Keratinocyte (primary cell): ENCODE measurements at regions not wholly inside any gene's neighbourhood (a gene's known extent, or its start where the extent isn't known, plus 50 kb on each side); places are given as distances from the start of the nearest gene placed in this dataset.

Experiments
- DNase-seq: peaks from one replicate; pipeline ENCODE4 v3.0.0-alpha.2; 2011; ENCODE audit warnings: low read depth, missing footprints, low spot score
- FAIRE-seq: peaks from 2 replicates; lab custom pipeline; 2011; peaks lifted over from hg19 to GRCh38; lab: Jason Lieb, UNC
- H2AFZ ChIP-seq: 2 replicates; pipeline ENCODE4 v1.6.0; 2012; ENCODE audit warnings: low read length, control low read depth, inconsistent platforms; ENCODE audit not compliant: control insufficient read depth
- H3K27ac ChIP-seq: 2 replicates; pipeline ENCODE4 v1.5.1; 2011; ENCODE audit warnings: low read length; ENCODE audit not compliant: control insufficient read depth, insufficient read depth
- H3K27me3 ChIP-seq: 3 replicates; pipeline ENCODE4 v1.6.0; 2011; ENCODE audit warnings: low read length; ENCODE audit not compliant: control insufficient read depth, insufficient read depth; ENCODE audit errors: extremely low read depth
- H3K36me3 ChIP-seq, 2 experiments: 2 replicates in 1 of 2; 3 replicates in 1 of 2; pipeline ENCODE4 v1.5.1; 2011; ENCODE audit warnings: low read length in 2 of 2, mild to moderate bottlenecking in 1 of 2; ENCODE audit not compliant: control insufficient read depth in 2 of 2, insufficient read depth in 2 of 2; ENCODE audit errors: extremely low read depth in 1 of 2
- H3K4me1 ChIP-seq: 3 replicates; pipeline ENCODE4 v1.5.1; 2011; ENCODE audit warnings: low read length; ENCODE audit not compliant: control insufficient read depth, insufficient read depth; ENCODE audit errors: extremely low read depth
- H3K4me2 ChIP-seq: 3 replicates; pipeline ENCODE4 v1.6.0; 2011; ENCODE audit warnings: low read depth, low read length; ENCODE audit not compliant: control insufficient read depth, insufficient read depth; ENCODE audit errors: extremely low read depth
- H3K4me3 ChIP-seq, 3 experiments: fragments of 200-600 bp in 1 of 3; sonication (generic) in 1 of 3; 2 replicates in 2 of 3; 3 replicates in 1 of 3; pipeline ENCODE4 v1.5.1; 2011 to 2016; ENCODE audit warnings: low read length in 3 of 3, mild to moderate bottlenecking in 3 of 3, control low read depth in 2 of 3, inconsistent platforms in 1 of 3, low read depth in 1 of 3, mixed read lengths in 1 of 3, mixed run types in 1 of 3, moderate library complexity in 1 of 3; ENCODE audit not compliant: control insufficient read depth in 2 of 3, insufficient read depth in 2 of 3; ENCODE audit errors: extremely low read depth in 1 of 3
- H3K79me2 ChIP-seq: 2 replicates; pipeline ENCODE4 v1.6.0; 2012; ENCODE audit warnings: low read length; ENCODE audit not compliant: control insufficient read depth, insufficient read depth
- H3K9ac ChIP-seq: 3 replicates; pipeline ENCODE4 v1.6.0; 2011; ENCODE audit warnings: low read length; ENCODE audit not compliant: control insufficient read depth, insufficient read depth; ENCODE audit errors: extremely low read depth
- H3K9me1 ChIP-seq: 3 replicates; pipeline ENCODE4 v1.6.0; 2011; ENCODE audit warnings: low read length; ENCODE audit not compliant: control insufficient read depth, insufficient read depth; ENCODE audit errors: extremely low read depth
- H3K9me3 ChIP-seq: 2 replicates; pipeline ENCODE4 v1.5.1; 2012; ENCODE audit warnings: low read depth, low read length; ENCODE audit not compliant: control insufficient read depth
- H4K20me1 ChIP-seq: 3 replicates; pipeline ENCODE4 v1.6.0; 2011; ENCODE audit warnings: low read length; ENCODE audit not compliant: control insufficient read depth, insufficient read depth; ENCODE audit errors: extremely low read depth
- CTCF ChIP-seq, 3 experiments: IDR thresholded peaks in 1 of 3; conservative IDR thresholded peaks in 1 of 3; optimal IDR thresholded peaks in 1 of 3; 2 replicates in 2 of 3; 3 replicates in 1 of 3; pipeline versions ENCODE3 to v1.5.1; 2011; ENCODE audit warnings: low read length in 3 of 3, mild to moderate bottlenecking in 3 of 3, moderate library complexity in 2 of 3, control low read depth in 1 of 3, inconsistent platforms in 1 of 3; ENCODE audit not compliant: insufficient read depth in 2 of 3; ENCODE audit errors: extremely low read depth in 1 of 3
- EZH2 ChIP-seq: IDR thresholded peaks from one replicate; pipeline ENCODE4 v1.6.1; 2012; ENCODE audit warnings: inconsistent platforms, mild to moderate bottlenecking, low read length, moderate library complexity
- dilution Hi-C: fragments of 300-500 bp; cut with MboI; formaldehyde crosslinking; loops from one replicate; pipeline ENCODE4 v1.7.0; 2020; ENCODE audit warnings: low sequenced_read_pairs; ENCODE audit not compliant: extremely low pct_ligation_motif_present

DNA sequence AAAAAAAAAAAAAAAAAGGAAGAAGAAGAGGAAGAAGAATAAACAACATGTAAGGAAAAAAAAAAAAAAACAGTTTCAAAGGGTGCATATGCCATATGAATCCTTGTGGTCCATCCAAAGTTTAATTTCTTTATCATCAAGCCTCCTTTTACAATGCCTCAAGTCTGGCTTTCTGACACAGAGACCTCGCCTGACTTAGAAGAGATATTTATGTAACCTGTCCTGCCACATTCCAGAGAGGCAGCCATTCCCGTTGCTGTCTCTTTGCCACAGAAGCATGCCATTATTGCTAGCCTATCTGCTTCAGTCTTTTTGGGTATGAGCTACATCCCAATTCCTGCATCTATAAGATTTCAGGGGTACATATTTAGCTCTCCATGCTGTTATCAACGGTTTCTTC, 596.7 kb upstream of the ATP2B1 start:
- H3K27ac ChIP-seq, result no peak overlapping the region
- H3K27me3 ChIP-seq, result no peaks in the 10 kb centered on the region
- peaks cover 6% of the 10 kb centered on the region for H3K4me1 ChIP-seq
- no peaks in the 10 kb centered on the region for H3K79me2 ChIP-seq
- no peaks in the 10 kb centered on the region for H3K9me3 ChIP-seq
- dilution Hi-C loops, result no loop called here
- H3K9ac ChIP-seq, result no peak overlapping the region
- no peak for TF ChIP-seq CTCF (optimal IDR thresholded peaks at IDR 0.05 in 1 of 3, IDR thresholded peaks at IDR 0.05 in 1 of 3, conservative IDR thresholded peaks at IDR 0.05 in 1 of 3; ENCODE audit: extremely low read depth in 1 of 3, insufficient read depth in 2 of 3, low read length in 3 of 3)
- TF ChIP-seq EZH2, result no peak
- H3K4me3 ChIP-seq, result no peak overlapping the region
- H3K4me2 ChIP-seq, result peak overlapping the region; percentile 34
- H4K20me1 ChIP-seq, result no peaks in the 10 kb centered on the region
- no peaks in the 10 kb centered on the region for H3K9me1 ChIP-seq
- no peaks in the 10 kb centered on the region for H3K36me3 ChIP-seq
- peak overlapping the region; percentile 69 for H2AFZ ChIP-seq
- FAIRE-seq (peak; percentile 59), DNase-seq (no peak)

GRCh38 chr12:90304231-90304630, 595.6 kb upstream of the ATP2B1 start:
- no peak overlapping the region for H3K4me3 ChIP-seq
- H3K36me3 ChIP-seq, result no peaks in the 10 kb centered on the region
- DNase-seq (no peak), FAIRE-seq (no peak)
- H3K79me2 ChIP-seq, result no peaks in the 10 kb centered on the region
- dilution Hi-C loops, result no loop called here
- H4K20me1 ChIP-seq, result no peaks in the 10 kb centered on the region
- H3K27ac ChIP-seq, result no peak overlapping the region
- no peak overlapping the region for H3K4me2 ChIP-seq
- H3K9me1 ChIP-seq, result no peaks in the 10 kb centered on the region
- H3K9ac ChIP-seq, result no peak overlapping the region
- no peaks in the 10 kb centered on the region for H3K27me3 ChIP-seq
- H3K9me3 ChIP-seq, result no peaks in the 10 kb centered on the region
- no peak for TF ChIP-seq EZH2
- no peak for TF ChIP-seq CTCF (optimal IDR thresholded peaks at IDR 0.05 in 1 of 3, IDR thresholded peaks at IDR 0.05 in 1 of 3, conservative IDR thresholded peaks at IDR 0.05 in 1 of 3; ENCODE audit: extremely low read depth in 1 of 3, insufficient read depth in 2 of 3, low read length in 3 of 3)
- H2AFZ ChIP-seq, result no peak overlapping the region
- H3K4me1 ChIP-seq, result peaks cover 6% of the 10 kb centered on the region
